Calu3 (cell line): ENCODE measurements at regions not wholly inside any gene's neighbourhood (a gene's known extent, or its start where the extent isn't known, plus 50 kb on each side); places are given as distances from the start of the nearest gene placed in this dataset.

ENCODE experiments used
- BruUV-seq: library from RNA; stranded (reverse); fragments of 400-500 nt; replicated peaks from 2 replicates; lab custom pipeline; 2021; lab: Mats Ljungman, UMichigan
- CTCF ChIA-PET: fragments of 300-600 bp; sonication (Branson Sonifier 250); formaldehyde crosslinking; loops from one replicate; lab custom pipeline; 2022; ENCODE audit warnings: antibody characterized with exemption; lab: Charles Lee
- DNase-seq: peaks from one replicate; pipeline ENCODE4 v3.0.0; 2022
- H3K27ac Mint-ChIP-seq: one replicate; pipeline ENCODE4 v1.8.0; 2022; ENCODE audit warnings: mixed read lengths; ENCODE audit not compliant: unreplicated experiment
- H3K27me3 Mint-ChIP-seq: one replicate; pipeline ENCODE4 v1.8.0; 2022; ENCODE audit warnings: mixed read lengths; ENCODE audit not compliant: unreplicated experiment
- H3K36me3 Mint-ChIP-seq: one replicate; pipeline ENCODE4 v1.8.0; 2022; ENCODE audit warnings: mild to moderate bottlenecking, moderate library complexity, mixed read lengths; ENCODE audit not compliant: insufficient read depth, unreplicated experiment
- H3K4me1 Mint-ChIP-seq: one replicate; pipeline ENCODE4 v1.8.0; 2022; ENCODE audit warnings: mild to moderate bottlenecking, low read depth, mixed read lengths; ENCODE audit not compliant: unreplicated experiment
- H3K4me3 Mint-ChIP-seq: one replicate; pipeline ENCODE4 v1.8.0; 2022; ENCODE audit warnings: mild to moderate bottlenecking, low read depth, moderate library complexity, mixed read lengths; ENCODE audit not compliant: unreplicated experiment
- H3K9me3 Mint-ChIP-seq: one replicate; pipeline ENCODE4 v1.8.0; 2022; ENCODE audit warnings: low read depth, mixed read lengths; ENCODE audit not compliant: unreplicated experiment
- intact Hi-C: fragments of 100-400 bp; cut with micrococcal nuclease; formaldehyde crosslinking; loops from one replicate; pipeline ENCODE4 v1.10.0; 2022; ENCODE audit not compliant: unreplicated experiment
- TF ChIP-seq, protein P1 (sequence below): fragments of 200-600 bp; IDR thresholded peaks from one replicate; pipeline ENCODE4 v1.8.0; 2022; ENCODE audit warnings: antibody characterized with exemption; ENCODE audit not compliant: unreplicated experiment

- H3K4me3 Mint-ChIP-seq: no peak overlapping the region
These were observed 127.5 kb upstream of the AFF2 start for GRCh38 chrX:148372925-148373324.

DNA sequence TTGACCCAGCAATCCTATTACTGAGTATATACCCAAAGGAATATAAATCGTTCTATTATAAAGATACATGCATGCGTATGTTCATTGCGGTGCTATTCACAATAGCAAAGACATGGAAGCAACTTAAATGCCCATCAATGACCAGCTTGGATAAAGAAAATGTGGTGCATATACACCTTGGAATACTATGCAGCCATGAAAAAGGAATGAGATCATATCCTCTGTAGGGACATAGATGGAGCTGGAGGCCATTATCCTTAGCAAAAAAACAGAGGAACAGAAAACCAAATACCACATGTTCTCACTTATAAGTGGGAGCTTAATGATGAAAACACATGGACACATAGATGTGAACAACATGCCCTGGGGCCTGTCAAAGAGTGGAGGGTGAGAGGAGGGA lies 124.1 kb upstream of the AFF2 start:
- Mint-ChIP-seq H3K27me3 (no peaks in the 10 kb centered on the region), H3K36me3 (no peaks in the 10 kb centered on the region), H3K4me3 (no peak overlapping the region), H3K9me3 (peaks cover 7% of the 10 kb centered on the region), H3K27ac (no peak overlapping the region), H3K4me1 (peaks cover 11% of the 10 kb centered on the region)
- BruUV-seq: no TSS peak
- DNase-seq: no peak
- CTCF ChIA-PET: no interaction called here
- intact Hi-C loops: no loop called here
- TF ChIP-seq, protein P1, sequence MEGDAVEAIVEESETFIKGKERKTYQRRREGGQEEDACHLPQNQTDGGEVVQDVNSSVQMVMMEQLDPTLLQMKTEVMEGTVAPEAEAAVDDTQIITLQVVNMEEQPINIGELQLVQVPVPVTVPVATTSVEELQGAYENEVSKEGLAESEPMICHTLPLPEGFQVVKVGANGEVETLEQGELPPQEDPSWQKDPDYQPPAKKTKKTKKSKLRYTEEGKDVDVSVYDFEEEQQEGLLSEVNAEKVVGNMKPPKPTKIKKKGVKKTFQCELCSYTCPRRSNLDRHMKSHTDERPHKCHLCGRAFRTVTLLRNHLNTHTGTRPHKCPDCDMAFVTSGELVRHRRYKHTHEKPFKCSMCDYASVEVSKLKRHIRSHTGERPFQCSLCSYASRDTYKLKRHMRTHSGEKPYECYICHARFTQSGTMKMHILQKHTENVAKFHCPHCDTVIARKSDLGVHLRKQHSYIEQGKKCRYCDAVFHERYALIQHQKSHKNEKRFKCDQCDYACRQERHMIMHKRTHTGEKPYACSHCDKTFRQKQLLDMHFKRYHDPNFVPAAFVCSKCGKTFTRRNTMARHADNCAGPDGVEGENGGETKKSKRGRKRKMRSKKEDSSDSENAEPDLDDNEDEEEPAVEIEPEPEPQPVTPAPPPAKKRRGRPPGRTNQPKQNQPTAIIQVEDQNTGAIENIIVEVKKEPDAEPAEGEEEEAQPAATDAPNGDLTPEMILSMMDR: no peak

More at GRCh38 chrX:148372925-148373324, 127.5 kb upstream of the AFF2 start:
- DNase-seq: no peak
- H3K27ac Mint-ChIP-seq: no peak overlapping the region
- H3K27me3 Mint-ChIP-seq: no peaks in the 10 kb centered on the region
- intact Hi-C loops: no loop called here
- TF ChIP-seq, protein P1: no peak
- peaks cover 5% of the 10 kb centered on the region for H3K9me3 Mint-ChIP-seq
- no TSS peak for BruUV-seq
- no peaks in the 10 kb centered on the region for H3K36me3 Mint-ChIP-seq
- CTCF ChIA-PET: interaction anchor here (0.6 to 0.8 kb wide), 2 partner anchors 530 to 594 kb away, joined by 3 read pairs; no protein-coding TSS in a partner anchor
- no peaks in the 10 kb centered on the region for H3K4me1 Mint-ChIP-seq

GRCh38 chrX:148380107-148380506 lies 120.3 kb upstream of the AFF2 start:
- BruUV-seq: no TSS peak
- intact Hi-C loops: no loop called here
- H3K4me3 Mint-ChIP-seq: no peak overlapping the region
- CTCF ChIA-PET: no interaction called here
- peaks cover 7% of the 10 kb centered on the region for H3K9me3 Mint-ChIP-seq
- peaks cover 11% of the 10 kb centered on the region for H3K4me1 Mint-ChIP-seq
- DNase-seq: no peak
- TF ChIP-seq, protein P1: no peak
- no peaks in the 10 kb centered on the region for H3K36me3 Mint-ChIP-seq
- no peaks in the 10 kb centered on the region for H3K27me3 Mint-ChIP-seq
- no peak overlapping the region for H3K27ac Mint-ChIP-seq

DNA sequence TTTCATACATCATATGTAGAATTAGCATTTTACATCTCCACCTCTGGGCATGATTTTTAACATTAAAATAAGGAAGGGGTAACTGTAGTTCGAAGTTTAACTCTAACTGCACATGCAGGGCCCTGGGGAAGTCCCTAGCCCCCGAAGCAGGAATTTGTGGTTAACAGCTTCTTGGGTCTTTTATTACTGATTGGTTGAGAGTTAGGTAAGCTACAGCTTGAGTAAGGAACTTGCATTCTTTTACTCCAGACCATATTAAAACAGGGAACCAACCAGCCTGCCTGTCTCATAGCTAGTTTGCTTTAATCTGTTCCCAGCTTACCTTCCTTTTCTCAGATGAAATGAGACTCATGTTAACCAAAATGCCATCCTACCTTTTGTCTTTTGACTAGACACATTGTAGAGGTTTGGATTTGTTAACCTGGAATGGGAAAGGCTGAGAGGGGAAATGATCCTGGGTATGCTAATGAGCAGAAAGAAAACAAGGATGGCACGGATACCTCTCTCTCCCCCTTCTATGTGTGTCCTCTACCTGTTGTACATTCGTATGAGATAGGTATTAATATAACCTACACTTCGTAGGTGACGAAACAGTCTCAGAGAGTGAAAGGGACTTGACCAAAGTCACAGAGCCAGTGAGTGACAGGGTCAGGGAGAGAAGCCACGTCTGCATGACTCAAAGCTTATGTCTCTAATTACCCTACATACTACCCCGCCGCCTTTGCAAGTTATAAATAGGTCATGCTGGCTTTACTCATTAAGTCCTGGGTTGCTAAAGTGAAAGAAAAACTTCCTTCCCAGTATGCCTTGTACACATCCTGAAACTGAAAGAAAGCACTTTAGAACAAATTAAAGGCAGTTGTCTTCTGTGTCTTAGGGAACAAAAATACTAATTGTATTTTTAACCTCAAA lies 119.5 kb upstream of the AFF2 start:
- H3K9me3 Mint-ChIP-seq: peaks cover 7% of the 10 kb centered on the region
- intact Hi-C loops: no loop called here
- no peaks in the 10 kb centered on the region for H3K36me3 Mint-ChIP-seq
- no TSS peak for BruUV-seq
- TF ChIP-seq, protein P1: no peak
- H3K4me1 Mint-ChIP-seq: peaks cover 11% of the 10 kb centered on the region
- no peak for DNase-seq
- no peaks in the 10 kb centered on the region for H3K27me3 Mint-ChIP-seq
- no peak overlapping the region for H3K4me3 Mint-ChIP-seq
- no peak overlapping the region for H3K27ac Mint-ChIP-seq
- CTCF ChIA-PET: no interaction called here
